Activated CD4-positive, alpha-beta T cell treated with anti-CD3 and anti-CD28 coated beads, Interleukin-2, amount 10 ng/mL, durations not matched to agents 7 days and 5 days (primary cell): ENCODE measurements at regions not wholly inside any gene's neighbourhood (a gene's known extent, or its start where the extent isn't known, plus 50 kb on each side); places are given as distances from the start of the nearest gene placed in this dataset.

Source experiments
- CTCF ChIA-PET: fragments of 350-600 bp; sonication (Branson Sonifier 250); formaldehyde crosslinking; loops from one replicate; lab custom pipeline; 2021; ENCODE audit warnings: antibody characterized with exemption; lab: Charles Lee
- POLR2A ChIA-PET: fragments of 350-600 bp; sonication (Branson Sonifier 250); formaldehyde crosslinking; loops from one replicate; lab custom pipeline; 2021; ENCODE audit warnings: antibody characterized with exemption; lab: Charles Lee
- DNase-seq: peaks from one replicate; pipeline ENCODE4 v3.0.0-alpha.2; 2020
- H3K27ac Mint-ChIP-seq: one replicate; pipeline ENCODE4 v1.8.0; 2021; ENCODE audit warnings: mild to moderate bottlenecking, moderate library complexity, mixed read lengths
- H3K27me3 Mint-ChIP-seq: one replicate; pipeline ENCODE4 v1.8.0; 2021; ENCODE audit warnings: mixed read lengths
- H3K36me3 Mint-ChIP-seq: one replicate; pipeline ENCODE4 v1.8.0; 2021; ENCODE audit warnings: low read depth, mixed read lengths
- H3K4me1 Mint-ChIP-seq: one replicate; pipeline ENCODE4 v1.8.0; 2021; ENCODE audit warnings: mixed read lengths
- H3K4me3 Mint-ChIP-seq: one replicate; pipeline ENCODE4 v1.8.0; 2021; ENCODE audit warnings: mild to moderate bottlenecking, moderate library complexity, mixed read lengths
- H3K9me3 Mint-ChIP-seq: one replicate; pipeline ENCODE4 v1.8.0; 2021; ENCODE audit warnings: mixed read lengths

GRCh38 chr2:160906878-160907277 lies 253.3 kb upstream of the TANK start:
- ChIA-PET CTCF (no interaction called here), POLR2A (no interaction called here)
- Mint-ChIP-seq H3K27ac (no peak overlapping the region), H3K4me3 (no peak overlapping the region), H3K27me3 (peaks cover 2% of the 10 kb centered on the region), H3K36me3 (no peaks in the 10 kb centered on the region), H3K4me1 (no peaks in the 10 kb centered on the region), H3K9me3 (no peaks in the 10 kb centered on the region)
- no peak for DNase-seq

GRCh38 chr2:160907738-160908137 lies 252.5 kb upstream of the TANK start:
- Mint-ChIP-seq H3K27ac (no peak overlapping the region), H3K4me3 (no peak overlapping the region), H3K36me3 (no peaks in the 10 kb centered on the region), H3K4me1 (no peaks in the 10 kb centered on the region), H3K27me3 (peaks cover 2% of the 10 kb centered on the region), H3K9me3 (no peaks in the 10 kb centered on the region)
- ChIA-PET CTCF (no interaction called here), POLR2A (no interaction called here)
- DNase-seq: no peak

- ChIA-PET CTCF (interaction anchor here (0.6 kb wide), 1 partner anchor 517 kb away, joined by 3 read pairs; no protein-coding TSS in a partner anchor), POLR2A (no interaction called here)
- Mint-ChIP-seq H3K36me3 (no peaks in the 10 kb centered on the region), H3K27ac (no peak overlapping the region), H3K27me3 (peaks cover 2% of the 10 kb centered on the region), H3K4me3 (no peak overlapping the region), H3K4me1 (no peaks in the 10 kb centered on the region), H3K9me3 (no peaks in the 10 kb centered on the region)
- no peak for DNase-seq
These were observed 252.1 kb upstream of the TANK start for GRCh38 chr2:160908157-160908556.

- Mint-ChIP-seq H3K9me3 (no peaks in the 10 kb centered on the region), H3K27ac (no peak overlapping the region), H3K4me1 (no peaks in the 10 kb centered on the region), H3K36me3 (no peaks in the 10 kb centered on the region), H3K27me3 (peaks cover 2% of the 10 kb centered on the region), H3K4me3 (no peak overlapping the region)
- CTCF ChIA-PET: no interaction called here
- no peak for DNase-seq
- POLR2A ChIA-PET: no interaction called here
These were observed 250.4 kb upstream of the TANK start for GRCh38 chr2:160909781-160910242.

GRCh38 chr2:160910681-160911080 lies 249.5 kb upstream of the TANK start:
- ChIA-PET POLR2A (interaction anchor here (0.6 kb wide), 1 partner anchor 54 kb away, joined by 3 read pairs; no protein-coding TSS in a partner anchor), CTCF (interaction anchor here (0.7 kb wide), 1 partner anchor 84 kb away, joined by 3 read pairs; no protein-coding TSS in a partner anchor)
- no peak for DNase-seq
- peaks cover 2% of the 10 kb centered on the region for H3K27me3 Mint-ChIP-seq
- no peaks in the 10 kb centered on the region for H3K36me3 Mint-ChIP-seq
- no peak overlapping the region for H3K27ac Mint-ChIP-seq
- H3K4me3 Mint-ChIP-seq: no peak overlapping the region
- H3K4me1 Mint-ChIP-seq: no peaks in the 10 kb centered on the region
- no peaks in the 10 kb centered on the region for H3K9me3 Mint-ChIP-seq

- Mint-ChIP-seq H3K4me1 (no peaks in the 10 kb centered on the region), H3K36me3 (no peaks in the 10 kb centered on the region), H3K4me3 (no peak overlapping the region), H3K27ac (no peak overlapping the region), H3K27me3 (peaks cover 2% of the 10 kb centered on the region), H3K9me3 (no peaks in the 10 kb centered on the region)
- POLR2A ChIA-PET: no interaction called here
- CTCF ChIA-PET: no interaction called here
- no peak for DNase-seq
These were observed 249.0 kb upstream of the TANK start for GRCh38 chr2:160911258-160911657.

- no peak for DNase-seq
- Mint-ChIP-seq H3K4me3 (no peak overlapping the region), H3K36me3 (no peaks in the 10 kb centered on the region), H3K9me3 (no peaks in the 10 kb centered on the region), H3K27me3 (peaks cover 2% of the 10 kb centered on the region), H3K4me1 (no peaks in the 10 kb centered on the region), H3K27ac (no peak overlapping the region)
- POLR2A ChIA-PET: no interaction called here
- CTCF ChIA-PET: no interaction called here
These were observed 248.0 kb upstream of the TANK start for GRCh38 chr2:160912276-160912675.

GRCh38 chr2:160913323-160913722 lies 246.9 kb upstream of the TANK start:
- DNase-seq: no peak
- H3K27me3 Mint-ChIP-seq: peaks cover 2% of the 10 kb centered on the region
- ChIA-PET POLR2A (no interaction called here), CTCF (no interaction called here)
- no peaks in the 10 kb centered on the region for H3K4me1 Mint-ChIP-seq
- H3K9me3 Mint-ChIP-seq: no peaks in the 10 kb centered on the region
- no peaks in the 10 kb centered on the region for H3K36me3 Mint-ChIP-seq
- no peak overlapping the region for H3K27ac Mint-ChIP-seq
- no peak overlapping the region for H3K4me3 Mint-ChIP-seq

- no peaks in the 10 kb centered on the region for H3K4me1 Mint-ChIP-seq
- H3K9me3 Mint-ChIP-seq: no peaks in the 10 kb centered on the region
- H3K27ac Mint-ChIP-seq: no peak overlapping the region
- no peak for DNase-seq
- no peaks in the 10 kb centered on the region for H3K36me3 Mint-ChIP-seq
- CTCF ChIA-PET: no interaction called here
- no peak overlapping the region for H3K4me3 Mint-ChIP-seq
- peaks cover 2% of the 10 kb centered on the region for H3K27me3 Mint-ChIP-seq
- POLR2A ChIA-PET: no interaction called here
These were observed 246.0 kb upstream of the TANK start for GRCh38 chr2:160914217-160914616.

GRCh38 chr2:160916300-160916699 lies 243.9 kb upstream of the TANK start:
- H3K4me1 Mint-ChIP-seq: no peaks in the 10 kb centered on the region
- H3K27ac Mint-ChIP-seq: no peak overlapping the region
- H3K36me3 Mint-ChIP-seq: no peaks in the 10 kb centered on the region
- POLR2A ChIA-PET: no interaction called here
- H3K9me3 Mint-ChIP-seq: no peaks in the 10 kb centered on the region
- H3K4me3 Mint-ChIP-seq: no peak overlapping the region
- no peak for DNase-seq
- no peaks in the 10 kb centered on the region for H3K27me3 Mint-ChIP-seq
- CTCF ChIA-PET: no interaction called here

GRCh38 chr2:160917850-160918249 lies 242.4 kb upstream of the TANK start:
- Mint-ChIP-seq H3K36me3 (no peaks in the 10 kb centered on the region), H3K27me3 (no peaks in the 10 kb centered on the region), H3K4me3 (no peak overlapping the region), H3K27ac (no peak overlapping the region), H3K9me3 (no peaks in the 10 kb centered on the region), H3K4me1 (no peaks in the 10 kb centered on the region)
- DNase-seq: no peak
- ChIA-PET CTCF (no interaction called here), POLR2A (no interaction called here)

- Mint-ChIP-seq H3K27me3 (no peaks in the 10 kb centered on the region), H3K4me3 (no peak overlapping the region), H3K27ac (no peak overlapping the region), H3K36me3 (no peaks in the 10 kb centered on the region), H3K9me3 (no peaks in the 10 kb centered on the region), H3K4me1 (no peaks in the 10 kb centered on the region)
- POLR2A ChIA-PET: no interaction called here
- CTCF ChIA-PET: interaction anchor here (1.0 to 1.4 kb wide), 2 partner anchors 9 to 409 kb away, joined by 3 read pairs; no protein-coding TSS in a partner anchor
- no peak for DNase-seq
These were observed 242.0 kb upstream of the TANK start for GRCh38 chr2:160918258-160918657.

- H3K9me3 Mint-ChIP-seq: no peaks in the 10 kb centered on the region
- H3K36me3 Mint-ChIP-seq: no peaks in the 10 kb centered on the region
- no peaks in the 10 kb centered on the region for H3K4me1 Mint-ChIP-seq
- H3K27ac Mint-ChIP-seq: no peak overlapping the region
- peak; percentile 19 for DNase-seq
- ChIA-PET POLR2A (no interaction called here), CTCF (interaction anchor here (0.7 to 1.4 kb wide), 4 partner anchors 8 to 409 kb away, joined by 3 to 4 read pairs (median 4); no protein-coding TSS in a partner anchor)
- H3K4me3 Mint-ChIP-seq: no peak overlapping the region
- no peaks in the 10 kb centered on the region for H3K27me3 Mint-ChIP-seq
These were observed 241.2 kb upstream of the TANK start for GRCh38 chr2:160918906-160919503.

GRCh38 chr2:160920061-160920460 lies 240.2 kb upstream of the TANK start:
- Mint-ChIP-seq H3K9me3 (no peaks in the 10 kb centered on the region), H3K27ac (no peak overlapping the region), H3K4me3 (no peak overlapping the region), H3K27me3 (no peaks in the 10 kb centered on the region), H3K36me3 (no peaks in the 10 kb centered on the region), H3K4me1 (no peaks in the 10 kb centered on the region)
- DNase-seq: no peak
- ChIA-PET CTCF (no interaction called here), POLR2A (no interaction called here)
